Mesothelial cell of epicardium (in vitro differentiated cells): ENCODE measurements at regions not wholly inside any gene's neighbourhood (a gene's known extent, or its start where the extent isn't known, plus 50 kb on each side); places are given as distances from the start of the nearest gene placed in this dataset.

Experiments
- DNase-seq, 2 experiments: peaks; one replicate each; pipeline ENCODE4 v3.0.0; 2021; ENCODE audit warnings: low spot score in 2 of 2; ENCODE audit not compliant: unreplicated experiment in 2 of 2
- H3K27ac Mint-ChIP-seq: 2 replicates; pipeline ENCODE4 v1.8.0; 2021; ENCODE audit warnings: mixed read lengths
- H3K27me3 Mint-ChIP-seq: 2 replicates; pipeline ENCODE4 v1.8.0; 2021; ENCODE audit warnings: low read depth, mixed read lengths
- H3K36me3 Mint-ChIP-seq: 2 replicates; pipeline ENCODE4 v1.8.0; 2021; ENCODE audit warnings: mixed read lengths
- H3K4me1 Mint-ChIP-seq: 2 replicates; pipeline ENCODE4 v1.8.0; 2021; ENCODE audit warnings: mixed read lengths
- H3K4me3 Mint-ChIP-seq: 2 replicates; pipeline ENCODE4 v1.8.0; 2021; ENCODE audit warnings: mild to moderate bottlenecking, moderate library complexity, mixed read lengths
- H3K9me3 Mint-ChIP-seq: 2 replicates; pipeline ENCODE4 v1.8.0; 2021; ENCODE audit warnings: mixed read lengths
- CTCF ChIP-seq: fragments of 200-600 bp; sonication (generic); IDR thresholded peaks from one replicate; pipeline ENCODE4 v1.5.0; 2021; ENCODE audit warnings: antibody characterized with exemption; ENCODE audit not compliant: unreplicated experiment

DNA sequence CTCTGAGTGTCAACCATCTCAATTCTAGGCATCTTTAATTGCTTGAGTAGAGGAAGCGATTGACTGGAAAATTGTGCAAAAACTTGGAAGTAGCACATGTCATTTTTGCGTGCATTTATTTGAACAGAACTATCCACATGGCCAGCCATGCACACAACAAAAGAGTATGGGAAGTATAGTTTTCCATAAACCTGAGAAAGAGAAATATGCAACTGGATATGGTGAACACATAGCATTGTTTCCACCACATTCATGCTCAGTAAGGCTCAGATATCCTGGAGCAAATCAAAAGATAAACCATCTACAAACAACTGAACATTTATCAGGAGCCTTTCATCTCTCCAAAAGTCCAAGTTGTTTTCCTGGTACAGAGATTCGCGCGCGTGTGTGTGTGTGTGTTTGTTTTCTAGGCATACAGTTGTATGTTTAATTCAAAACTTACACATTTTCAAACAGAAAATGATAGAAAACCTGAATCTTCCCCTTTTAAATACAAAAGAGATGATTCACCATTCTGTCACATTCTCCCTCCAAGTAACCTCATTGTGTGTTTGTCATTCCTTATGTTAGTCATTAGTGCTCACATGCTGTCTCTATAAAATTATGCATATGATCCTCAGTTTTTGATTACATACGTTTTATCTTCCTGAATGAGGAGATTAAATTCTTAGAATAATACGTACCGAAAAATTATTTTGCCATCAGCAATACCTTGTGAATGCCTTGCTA, 780.4 kb upstream of the NRXN1 start:
- no peaks in the 10 kb centered on the region for H3K4me1 Mint-ChIP-seq
- H3K4me3 Mint-ChIP-seq: no peak overlapping the region
- H3K9me3 Mint-ChIP-seq: no peaks in the 10 kb centered on the region
- DNase-seq: no peak
- no peaks in the 10 kb centered on the region for H3K27me3 Mint-ChIP-seq
- TF ChIP-seq CTCF: no peak
- H3K36me3 Mint-ChIP-seq: no peaks in the 10 kb centered on the region
- H3K27ac Mint-ChIP-seq: no peak overlapping the region

DNA sequence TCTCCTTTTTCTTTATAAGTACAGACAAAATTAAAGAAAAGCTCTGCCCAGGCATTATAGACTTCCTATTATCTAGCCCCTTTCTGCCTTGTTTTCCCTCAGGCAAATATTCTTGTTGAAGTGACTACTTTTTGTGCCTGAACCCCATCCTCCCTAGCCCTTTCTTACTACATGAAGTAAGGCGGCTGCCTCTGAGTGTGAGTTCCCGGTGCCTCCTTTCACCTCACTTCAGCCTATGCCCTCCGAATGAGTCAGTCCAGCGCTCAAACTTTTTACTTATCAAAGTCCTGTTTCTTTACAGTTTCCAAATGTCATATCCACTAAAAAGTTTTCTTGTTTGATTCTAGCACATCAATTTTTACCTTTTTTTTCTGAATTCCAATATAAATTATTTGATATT, 778.3 kb upstream of the NRXN1 start:
- no peak overlapping the region for H3K27ac Mint-ChIP-seq
- H3K4me1 Mint-ChIP-seq: no peaks in the 10 kb centered on the region
- no peak overlapping the region for H3K4me3 Mint-ChIP-seq
- no peaks in the 10 kb centered on the region for H3K36me3 Mint-ChIP-seq
- DNase-seq: no peak
- H3K27me3 Mint-ChIP-seq: no peaks in the 10 kb centered on the region
- no peaks in the 10 kb centered on the region for H3K9me3 Mint-ChIP-seq
- no peak for TF ChIP-seq CTCF

DNA sequence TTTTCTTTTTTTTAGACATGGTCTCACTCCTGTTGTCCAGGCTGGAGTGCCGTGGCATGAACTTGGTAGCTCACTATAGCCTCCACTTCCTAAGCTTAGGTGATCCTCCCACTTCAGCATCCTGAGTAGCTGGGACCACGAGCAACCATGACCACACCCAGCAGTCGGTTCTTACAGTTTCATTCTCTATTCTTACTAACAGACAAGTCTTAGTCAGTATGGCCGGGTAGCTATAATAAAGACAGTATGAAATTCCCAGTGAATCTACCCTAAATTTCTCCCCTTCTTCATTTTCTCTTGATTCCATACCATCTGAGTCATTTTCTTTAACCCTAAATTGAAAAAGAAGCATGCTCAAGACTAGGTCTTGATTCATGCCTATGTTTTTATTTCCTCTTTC, 775.3 kb upstream of the NRXN1 start:
- Mint-ChIP-seq H3K27me3 (no peaks in the 10 kb centered on the region), H3K27ac (no peak overlapping the region)
- no peak for DNase-seq

GRCh38 chr2:51795248-51795888, 763.4 kb upstream of the NRXN1 start:
- no peaks in the 10 kb centered on the region for H3K4me1 Mint-ChIP-seq
- H3K27ac Mint-ChIP-seq: no peak overlapping the region
- H3K27me3 Mint-ChIP-seq: no peaks in the 10 kb centered on the region
- no peak overlapping the region for H3K4me3 Mint-ChIP-seq
- TF ChIP-seq CTCF: no peak
- DNase-seq: peak in 1 of 2 experiments; percentile 39
- H3K36me3 Mint-ChIP-seq: no peaks in the 10 kb centered on the region
- peaks cover 26% of the 10 kb centered on the region for H3K9me3 Mint-ChIP-seq

More for the DNA sequence above, 775.3 kb upstream of the NRXN1 start:
- Mint-ChIP-seq H3K4me1 (no peaks in the 10 kb centered on the region), H3K4me3 (no peak overlapping the region), H3K36me3 (no peaks in the 10 kb centered on the region), H3K9me3 (peaks cover under 1% of the 10 kb centered on the region)
- no peak for TF ChIP-seq CTCF

DNA sequence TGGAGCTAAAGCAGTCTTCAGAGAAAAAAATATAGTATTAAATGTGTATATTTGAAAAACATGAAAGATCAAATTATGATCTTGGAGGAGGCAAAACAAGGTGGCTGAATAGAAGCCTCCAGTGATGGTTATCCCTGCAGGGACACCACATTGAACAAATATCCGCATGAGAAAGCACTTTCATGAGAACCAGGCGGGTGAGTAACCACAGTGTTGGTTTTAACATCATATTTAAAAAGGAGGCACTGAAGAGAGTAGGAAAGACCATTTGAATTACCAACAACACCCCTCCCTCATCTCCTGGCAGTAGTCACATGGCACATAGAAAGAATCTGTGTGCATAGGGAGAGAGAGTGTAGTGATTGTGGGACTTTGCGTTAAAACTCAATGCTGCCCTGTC, 759.6 kb upstream of the NRXN1 start:
- H3K4me3 Mint-ChIP-seq: no peak overlapping the region
- DNase-seq: no peak
- H3K27me3 Mint-ChIP-seq: no peaks in the 10 kb centered on the region
- H3K9me3 Mint-ChIP-seq: peaks cover 12% of the 10 kb centered on the region
- H3K4me1 Mint-ChIP-seq: no peaks in the 10 kb centered on the region
- no peak for TF ChIP-seq CTCF
- no peaks in the 10 kb centered on the region for H3K36me3 Mint-ChIP-seq
- H3K27ac Mint-ChIP-seq: no peak overlapping the region
